HG03097 (cell line): ENCODE measurements at regions not wholly inside any gene's neighbourhood (a gene's known extent, or its start where the extent isn't known, plus 50 kb on each side); places are given as distances from the start of the nearest gene placed in this dataset.
"Not testable (repeated sequence)": the region's sequence is repeated elsewhere in the genome, so short reads cannot be mapped to it uniquely, and the experiment has no call there.

Source experiments
- ATAC-seq: cut with Tn5 transposase; IDR thresholded peaks from one replicate; pipeline ENCODE4 v1.9.1; 2021; ENCODE audit not compliant: unreplicated experiment, low FRiP score

GRCh38 chr2:67067656-67068055 is 329.5 kb upstream of the ETAA1 start:
- no peak for ATAC-seq

GRCh38 chr2:67070826-67071225 is 326.3 kb upstream of the ETAA1 start:
- ATAC-seq: no peak

- no peak for ATAC-seq
Measured at GRCh38 chr2:67075056-67075455, 322.1 kb upstream of the ETAA1 start.

GRCh38 chr2:67075530-67076238 is 321.4 kb upstream of the ETAA1 start:
- ATAC-seq: no peak

GRCh38 chr2:67076239-67076624 is 320.9 kb upstream of the ETAA1 start:
- no peak for ATAC-seq

- ATAC-seq: no peak
Measured at GRCh38 chr2:67079729-67080128, 317.4 kb upstream of the ETAA1 start.

- ATAC-seq: no peak
Measured at GRCh38 chr2:67082813-67083212, 314.3 kb upstream of the ETAA1 start.

- ATAC-seq: no peak
Measured at GRCh38 chr2:67083951-67084350, 313.2 kb upstream of the ETAA1 start.

GRCh38 chr2:67085146-67085545 is 312.0 kb upstream of the ETAA1 start:
- ATAC-seq: no peak

GRCh38 chr2:67091681-67092080 is 305.5 kb upstream of the ETAA1 start:
- ATAC-seq: no peak

- ATAC-seq: no peak
Measured at GRCh38 chr2:67095121-67095520, 302.0 kb upstream of the ETAA1 start.

- ATAC-seq: no peak
Measured at GRCh38 chr2:67096886-67097285, 300.2 kb upstream of the ETAA1 start.

- no peak for ATAC-seq
Measured at GRCh38 chr2:67103157-67103556, 294.0 kb upstream of the ETAA1 start.

GRCh38 chr2:67108231-67108630 is 288.9 kb upstream of the ETAA1 start:
- ATAC-seq: no peak

GRCh38 chr2:67124531-67124930 is 272.6 kb upstream of the ETAA1 start:
- no peak for ATAC-seq

- no peak for ATAC-seq
Measured at GRCh38 chr2:67130531-67131256, 266.4 kb upstream of the ETAA1 start.

- ATAC-seq: no peak
Measured at GRCh38 chr2:67131257-67131609, 265.9 kb upstream of the ETAA1 start.

GRCh38 chr2:67132441-67132940 is 264.6 kb upstream of the ETAA1 start:
- not testable (repeated sequence) for ATAC-seq

- no peak for ATAC-seq
Measured at GRCh38 chr2:67135208-67135607, 261.9 kb upstream of the ETAA1 start.

GRCh38 chr2:67137699-67138098 is 259.4 kb upstream of the ETAA1 start:
- ATAC-seq: no peak

GRCh38 chr2:67142071-67142470 is 255.1 kb upstream of the ETAA1 start:
- ATAC-seq: no peak

- no peak for ATAC-seq
Measured at GRCh38 chr2:67142741-67143140, 254.4 kb upstream of the ETAA1 start.
